ENCODE measurements at regions not wholly inside any gene's neighbourhood (a gene's known extent, or its start where the extent isn't known, plus 50 kb on each side); places are given as distances from the start of the nearest gene placed in this dataset.

GRCh38 chr2:142332196-142332595 lies 201.4 kb upstream of the LRP1B start:
- no peaks in the 10 kb centered on the region for H3K4me1 ChIP-seq (ENCODE audit: control insufficient read depth, insufficient read depth, low read length)
- in situ Hi-C loops (cut with HindIII; ENCODE audit: low pct_unique_long_range_greater_than_20kb, low sequenced_read_pairs) (no loop called here), intact Hi-C loops (cut with micrococcal nuclease; ENCODE audit: unreplicated experiment) (no loop called here)
- no peaks in the 10 kb centered on the region for H3K27me3 ChIP-seq (ENCODE audit: control insufficient read depth, insufficient read depth, low read length)
- no peak for TF ChIP-seq REST (IDR thresholded peaks at IDR 0.05; ENCODE audit: insufficient read depth in 1 of 2, low read depth in 2 of 2, low read length in 1 of 2)
- no peak for TF ChIP-seq SIN3A (IDR thresholded peaks at IDR 0.05; ENCODE audit: borderline replicate concordance, insufficient read depth, low read depth, low read length)
- TF ChIP-seq TCF7L2 (IDR thresholded peaks at IDR 0.05; ENCODE audit: low read depth, low read length), result no peak
- no peak for TF ChIP-seq CTCF (IDR thresholded peaks at IDR 0.05)
- TF ChIP-seq POLR2AphosphoS5 (IDR thresholded peaks at IDR 0.05; ENCODE audit: low read depth, low read length), result no peak
- no peak for ATAC-seq
- no peaks in the 10 kb centered on the region for H3K9me3 ChIP-seq (ENCODE audit: control insufficient read depth, insufficient read depth, low read depth, low read length)
- H3K36me3 ChIP-seq (ENCODE audit: control insufficient read depth, insufficient read depth, low read length), result no peaks in the 10 kb centered on the region
- DNase-seq (ENCODE audit: low read depth, low spot score), result no peak
- H3K27ac ChIP-seq (ENCODE audit: low read length), result no peak overlapping the region
- ChIA-PET POLR2A (no interaction called here), CTCF (no interaction called here)
- BruUV-seq (replicated peaks), result no TSS peak
- H3K4me3 ChIP-seq (ENCODE audit: low read depth in 2 of 2, low read length in 2 of 2), result no peak overlapping the region

- POLR2A ChIA-PET, result no interaction called here
- in situ Hi-C loops (cut with HindIII; ENCODE audit: low pct_unique_long_range_greater_than_20kb, low sequenced_read_pairs), result no loop called here
- CTCF ChIA-PET, result no interaction called here
- BruUV-seq (replicated peaks), result no TSS peak
- Histone ChIP-seq H3K9me3 (ENCODE audit: control insufficient read depth, insufficient read depth, low read depth, low read length) (no peaks in the 10 kb centered on the region), H3K4me3 (ENCODE audit: low read depth in 2 of 2, low read length in 2 of 2) (no peak overlapping the region), H3K27ac (ENCODE audit: low read length) (no peak overlapping the region), H3K27me3 (ENCODE audit: control insufficient read depth, insufficient read depth, low read length) (no peaks in the 10 kb centered on the region), H3K4me1 (ENCODE audit: control insufficient read depth, insufficient read depth, low read length) (no peaks in the 10 kb centered on the region), H3K36me3 (ENCODE audit: control insufficient read depth, insufficient read depth, low read length) (no peaks in the 10 kb centered on the region)
- intact Hi-C loops (cut with micrococcal nuclease; ENCODE audit: unreplicated experiment), result no loop called here
- DNase-seq (ENCODE audit: low read depth, low spot score) (no peak), ATAC-seq (no peak)
- TF ChIP-seq TCF7L2 (IDR thresholded peaks at IDR 0.05; ENCODE audit: low read depth, low read length) (no peak), CTCF (IDR thresholded peaks at IDR 0.05) (no peak), REST (IDR thresholded peaks at IDR 0.05; ENCODE audit: insufficient read depth in 1 of 2, low read depth in 2 of 2, low read length in 1 of 2) (no peak), POLR2AphosphoS5 (IDR thresholded peaks at IDR 0.05; ENCODE audit: low read depth, low read length) (no peak), SIN3A (IDR thresholded peaks at IDR 0.05; ENCODE audit: borderline replicate concordance, insufficient read depth, low read depth, low read length) (no peak)
These were observed 199.6 kb upstream of the LRP1B start for GRCh38 chr2:142330458-142330857.
